Stimulated activated CD4-positive, alpha-beta T cell treated with anti-CD3 and anti-CD28 coated beads, TNF-alpha, amount 100 ng/mL, for 24 hours (primary cell): ENCODE measurements at regions not wholly inside any gene's neighbourhood (a gene's known extent, or its start where the extent isn't known, plus 50 kb on each side); places are given as distances from the start of the nearest gene placed in this dataset.
"Not testable (repeated sequence)": the region's sequence is repeated elsewhere in the genome, so short reads cannot be mapped to it uniquely, and the experiment has no call there.

Source experiments
- DNase-seq, 3 experiments: peaks; one replicate each; pipeline ENCODE4 v3.0.0-alpha.2; 2020; ENCODE audit warnings: low read depth in 3 of 3

DNA sequence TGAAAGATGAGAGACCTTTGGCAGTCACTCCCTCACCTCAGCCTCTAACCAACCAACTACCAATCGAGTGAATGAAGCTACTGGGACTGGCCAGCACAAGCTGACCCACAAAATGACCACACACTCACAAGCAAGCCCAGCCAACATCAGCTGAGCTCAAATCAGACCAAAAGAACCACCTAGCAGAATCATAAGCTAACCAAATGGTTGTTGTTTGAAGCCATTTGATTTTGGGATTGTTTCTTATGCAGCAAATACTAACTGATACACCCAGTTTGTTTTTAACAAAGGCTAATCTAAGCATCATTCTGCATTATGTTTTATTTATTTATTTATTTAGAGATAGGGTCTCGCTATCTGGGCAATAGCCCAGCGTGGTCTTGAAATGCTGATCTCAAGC, 310.4 kb downstream of the SETD4 start:
- DNase-seq: no peak

DNA sequence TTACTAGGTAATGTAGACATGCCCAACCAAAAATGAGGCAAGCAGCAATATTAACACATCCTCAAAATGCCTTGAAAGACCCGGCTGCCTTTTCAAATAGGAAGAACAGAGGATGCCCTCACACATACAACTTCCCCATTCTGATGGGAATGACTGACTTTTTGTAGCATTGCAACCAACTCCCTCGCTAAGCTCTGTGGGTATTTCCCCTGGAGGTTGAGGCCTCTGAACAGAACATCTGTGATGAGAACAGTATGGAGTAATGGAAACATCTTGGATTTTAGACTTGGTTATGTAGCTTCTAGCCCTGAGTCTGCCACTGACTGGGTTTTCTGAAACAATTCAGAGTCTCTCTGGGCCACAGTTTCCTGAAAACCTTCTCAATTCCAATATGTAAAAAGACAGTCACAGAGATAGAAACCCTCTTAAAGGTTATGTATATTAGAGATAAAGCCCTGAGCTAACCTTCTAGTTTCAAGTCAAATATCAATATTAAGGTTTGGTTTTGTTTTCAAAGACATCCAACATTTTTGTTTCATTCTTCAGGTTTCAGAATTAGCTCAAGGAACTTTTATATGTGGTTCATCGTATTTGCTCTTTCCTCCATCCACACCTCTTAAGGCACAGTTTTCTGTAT, 311.5 kb downstream of the SETD4 start:
- DNase-seq: no peak

GRCh38 chr21:35743571-35743970, 316.8 kb downstream of the SETD4 start:
- DNase-seq: no peak

GRCh38 chr21:35738347-35738961, 321.9 kb downstream of the SETD4 start:
- DNase-seq: no peak

GRCh38 chr21:35737899-35738346, 322.4 kb downstream of the SETD4 start:
- DNase-seq: no peak

DNA sequence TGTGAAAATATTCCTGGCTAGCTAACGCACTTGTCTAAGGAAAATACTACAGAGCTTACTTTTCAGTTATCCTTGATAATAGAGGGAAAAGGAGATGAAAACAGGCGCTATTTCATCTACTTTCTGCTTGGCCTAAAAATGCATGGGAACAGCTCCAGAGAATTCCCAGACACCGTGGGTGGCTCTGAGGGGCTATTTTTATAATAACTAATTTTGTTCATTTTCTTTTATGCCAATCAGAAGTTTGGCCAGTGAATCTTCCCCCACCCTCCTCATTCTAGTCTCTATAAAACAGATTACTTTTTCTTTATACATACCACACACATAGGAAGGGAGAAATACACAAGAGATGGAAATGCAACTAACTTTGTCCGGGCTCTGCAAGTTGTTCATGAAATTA, 322.9 kb downstream of the SETD4 start:
- no peak for DNase-seq

- no peak for DNase-seq
These were observed 327.5 kb downstream of the SETD4 start for GRCh38 chr21:35732788-35733187.

DNA sequence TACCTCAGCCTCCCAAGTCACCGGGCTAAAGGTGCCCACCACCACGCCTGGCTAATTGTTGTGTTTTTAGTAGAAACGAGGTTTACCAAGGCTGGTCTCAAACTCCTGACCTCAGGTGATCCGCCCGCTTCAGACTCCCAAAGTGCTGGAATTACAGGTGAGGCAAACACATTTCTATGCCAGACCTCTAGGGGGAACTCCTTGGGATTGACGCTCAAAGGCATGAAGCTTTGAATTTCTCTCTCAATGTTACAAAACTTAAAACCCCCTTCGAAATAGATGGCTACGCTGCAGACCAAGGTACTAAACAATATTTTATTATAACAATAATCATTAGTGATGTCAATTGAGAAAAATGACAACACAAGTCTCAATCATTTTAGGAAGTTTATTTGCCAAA, 330.0 kb downstream of the SETD4 start:
- DNase-seq: no peak

DNA sequence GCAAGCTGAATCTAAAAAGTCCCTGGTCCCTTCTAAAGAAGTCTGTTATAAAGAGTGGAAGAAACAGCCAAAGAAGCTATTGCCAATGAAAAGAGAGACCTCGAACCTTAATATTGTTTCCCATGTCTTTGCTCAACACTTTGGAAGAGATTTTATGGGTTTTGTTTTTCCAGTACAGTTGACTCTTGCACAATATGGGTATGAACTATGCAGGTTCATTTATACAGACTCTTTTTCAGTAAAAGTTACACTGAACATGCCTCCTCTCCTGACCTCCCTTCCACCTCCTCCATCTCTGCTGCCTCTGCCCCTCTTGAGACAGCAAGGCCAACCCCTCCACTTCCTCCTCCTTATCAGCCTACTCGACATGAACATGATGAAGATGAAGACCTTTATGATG, 332.5 kb downstream of the SETD4 start:
- DNase-seq: no peak

DNA sequence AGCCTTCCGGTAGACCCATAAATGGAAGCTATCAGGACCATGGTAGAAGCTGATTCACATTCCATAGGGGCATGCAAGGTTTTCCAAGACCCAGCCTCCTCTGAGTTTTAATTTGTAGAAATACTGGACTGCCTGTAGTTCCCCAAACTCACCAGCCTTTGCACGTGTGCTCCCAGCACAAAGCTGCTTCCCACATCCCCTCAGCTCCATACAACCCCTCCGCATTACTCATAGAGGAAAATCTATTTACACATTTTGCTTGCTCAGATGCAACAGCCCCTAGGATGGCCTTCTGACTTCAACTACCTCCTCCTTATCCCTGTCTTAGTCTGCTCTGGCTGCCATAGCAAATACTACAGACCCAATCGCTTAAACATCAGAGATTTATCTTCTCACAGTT, 336.2 kb downstream of the SETD4 start:
- DNase-seq: no peak

DNA sequence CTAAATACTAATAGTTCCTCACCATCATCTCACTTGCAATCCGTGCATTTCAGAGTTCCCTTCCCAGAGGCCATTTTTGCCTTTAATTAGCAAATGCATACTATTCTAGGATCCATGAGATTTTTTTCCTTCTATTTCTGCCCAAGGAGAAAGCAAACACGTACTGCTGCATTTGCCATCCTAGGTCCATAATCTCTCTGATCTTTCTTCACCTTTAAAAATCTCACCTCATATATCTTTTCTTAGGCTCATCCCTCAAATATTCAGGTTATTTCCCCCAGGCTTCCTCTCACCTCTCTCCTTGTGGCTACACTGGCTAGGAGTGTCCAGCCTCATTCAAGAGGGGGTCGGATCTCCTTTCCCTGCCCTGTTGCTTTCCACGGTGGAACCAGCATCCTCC, 338.6 kb downstream of the SETD4 start:
- DNase-seq: no peak

GRCh38 chr21:35720208-35720731, 340.1 kb downstream of the SETD4 start:
- DNase-seq: no peak

- DNase-seq: no peak
These were observed 341.2 kb downstream of the SETD4 start for GRCh38 chr21:35719080-35719479.

- no peak for DNase-seq
These were observed 343.3 kb downstream of the SETD4 start for GRCh38 chr21:35716876-35717565.

DNA sequence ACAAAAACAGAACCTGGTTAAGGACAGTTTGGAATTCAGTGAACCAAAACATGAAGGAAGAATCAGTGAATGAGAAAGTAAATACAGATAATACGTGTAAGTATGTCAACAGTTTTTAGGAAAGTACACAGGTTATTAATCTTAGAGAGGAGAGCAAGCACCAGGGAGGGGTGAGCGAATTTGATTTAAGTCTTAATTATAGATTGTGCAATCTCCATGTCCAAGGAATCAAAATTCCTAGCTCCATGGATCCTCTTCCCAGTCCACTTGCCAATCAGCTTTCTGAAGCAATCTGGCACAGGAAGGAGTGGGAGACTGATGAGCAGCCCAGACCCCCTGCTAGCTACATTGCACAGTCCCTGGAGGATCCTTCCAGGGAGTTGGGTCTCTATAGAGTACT, 346.4 kb downstream of the SETD4 start:
- DNase-seq: no peak

DNA sequence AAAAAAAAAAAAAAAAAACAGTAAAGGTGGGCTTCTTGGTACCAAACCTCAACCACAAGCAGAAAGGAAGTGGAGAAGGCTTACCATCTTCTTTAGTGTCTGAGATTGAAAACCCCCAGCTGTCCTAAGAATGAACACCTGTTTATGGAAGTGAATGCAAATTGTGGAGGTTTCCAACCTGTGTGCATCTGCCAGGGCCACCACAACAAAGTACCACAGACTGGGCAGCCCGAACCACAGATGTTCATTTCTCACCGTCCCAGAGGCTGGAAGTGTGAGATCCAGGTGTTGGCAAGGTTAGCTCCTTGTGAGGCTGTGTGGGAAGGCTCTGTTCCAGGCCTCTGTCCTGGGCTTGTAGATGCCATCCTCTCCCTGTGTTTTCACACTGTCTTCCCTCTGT, 348.7 kb downstream of the SETD4 start:
- no peak for DNase-seq

DNA sequence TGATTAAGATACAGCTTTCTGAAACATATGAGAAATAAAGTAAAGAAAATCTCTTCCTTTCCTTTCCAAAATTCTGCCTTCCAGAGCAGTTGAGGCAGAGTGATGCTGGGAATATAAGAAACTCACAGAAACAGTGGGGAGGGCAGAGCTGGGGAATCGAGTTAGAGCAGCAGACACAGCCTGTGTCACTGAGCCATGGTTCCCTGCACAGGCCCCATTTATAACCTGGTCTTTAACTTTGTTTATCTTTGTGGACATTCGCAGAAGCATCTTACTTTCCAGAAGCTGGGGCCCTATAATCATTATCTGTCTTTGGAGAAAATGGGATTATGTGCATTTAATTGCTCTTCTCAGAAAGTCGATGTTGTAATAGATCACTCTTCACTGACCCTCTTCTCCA, 349.1 kb downstream of the SETD4 start:
- DNase-seq: no peak

DNA sequence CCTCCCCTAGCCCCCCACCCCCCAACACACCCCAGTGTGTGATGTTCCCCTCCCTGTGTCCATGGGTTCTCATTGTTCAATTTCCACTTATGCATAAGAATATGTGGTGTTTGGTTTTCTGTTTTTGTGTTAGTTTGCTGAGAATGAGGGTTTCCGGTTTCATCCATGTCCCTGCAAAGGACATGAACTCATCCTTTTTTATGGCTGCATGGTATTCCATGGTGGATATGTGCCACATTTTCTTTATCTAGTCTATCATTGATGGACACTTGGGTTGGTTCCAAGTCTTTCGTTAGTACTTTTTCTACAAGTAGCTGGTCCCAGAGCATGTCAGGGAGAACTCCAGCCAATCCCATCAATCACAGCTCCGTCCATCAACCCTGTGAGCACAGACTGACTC, 350.3 kb downstream of the SETD4 start:
- DNase-seq: not testable (repeated sequence)

GRCh38 chr21:35705888-35706287, 354.4 kb downstream of the SETD4 start:
- no peak for DNase-seq

DNA sequence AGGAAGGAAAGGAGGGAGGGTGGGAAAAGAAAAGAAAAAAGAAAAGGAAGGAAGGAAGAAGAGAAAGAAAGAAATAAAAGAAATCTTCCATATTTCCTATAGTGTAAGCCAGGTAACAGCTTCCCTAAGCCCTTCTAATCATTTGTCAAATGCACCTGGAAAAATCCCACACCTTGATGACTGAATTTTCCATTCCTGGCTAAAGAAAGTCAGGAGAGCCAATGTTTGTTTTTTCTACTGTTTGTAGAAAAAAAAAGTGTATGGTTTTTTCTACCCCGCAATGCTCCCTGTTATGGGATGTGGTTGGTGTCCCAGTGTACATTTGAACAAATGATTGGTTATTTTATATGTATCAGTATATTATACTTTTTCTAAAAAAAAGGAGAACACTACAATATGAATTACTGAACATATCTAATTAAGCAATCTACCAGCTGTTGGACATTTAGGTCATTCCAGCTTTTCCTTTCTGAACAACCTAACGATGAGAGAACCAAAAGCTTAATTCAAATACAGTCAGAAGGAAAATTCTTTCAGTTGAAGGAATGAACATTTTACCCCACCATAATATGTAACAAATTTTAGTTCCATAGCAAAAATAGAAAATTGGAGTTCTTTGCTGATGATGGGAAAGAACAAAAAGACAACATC, 355.0 kb downstream of the SETD4 start:
- no peak for DNase-seq

GRCh38 chr21:35703704-35704103, 356.6 kb downstream of the SETD4 start:
- no peak for DNase-seq

GRCh38 chr21:35699361-35699760, 361.0 kb downstream of the SETD4 start:
- no peak for DNase-seq
